ENCODE measurements at regions not wholly inside any gene's neighbourhood (a gene's known extent, or its start where the extent isn't known, plus 50 kb on each side); places are given as distances from the start of the nearest gene placed in this dataset.
A peak's percentile ranks its signal among the peaks of the same experiment; 100 is the strongest.
"Not testable (repeated sequence)": the region's sequence is repeated elsewhere in the genome, so short reads cannot be mapped to it uniquely, and the experiment has no call there.

DNA sequence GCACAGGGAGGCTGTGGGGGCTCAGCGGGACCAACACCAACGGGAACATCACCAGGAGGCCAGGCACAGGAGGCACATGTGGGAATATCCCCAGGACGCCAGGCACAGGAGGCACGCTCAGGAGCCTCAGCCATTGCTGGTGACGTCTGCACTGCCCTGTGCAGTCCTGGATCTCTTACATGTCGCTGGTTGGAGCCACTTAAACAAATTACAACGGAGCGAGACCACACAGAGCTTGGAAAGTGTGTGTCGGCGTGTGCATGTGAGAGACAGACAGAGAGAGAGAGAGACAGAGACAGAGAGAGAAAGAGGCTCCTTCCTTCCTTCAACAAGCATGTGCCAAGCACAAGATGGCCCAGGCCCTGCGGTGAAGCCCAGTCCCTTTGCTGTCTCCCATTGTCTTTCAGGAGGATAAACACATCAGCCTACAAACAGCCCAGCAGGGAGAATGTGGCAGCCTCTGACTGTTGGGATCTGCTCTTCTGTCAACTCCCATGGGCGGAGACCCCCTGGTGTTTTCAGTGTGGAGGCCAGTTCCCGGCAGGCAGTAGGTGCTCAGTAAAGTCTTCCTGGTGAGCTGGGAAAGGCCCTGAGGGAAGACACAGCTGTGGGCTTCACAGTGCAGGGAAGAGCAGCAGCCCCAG lies 112.7 kb upstream of the THBS2 start:
- H3K27ac ChIP-seq, result no peak overlapping the region
- no peak for ATAC-seq
- no peaks in the 10 kb centered on the region for H3K4me1 ChIP-seq
- H3K36me3 ChIP-seq, result no peaks in the 10 kb centered on the region
- 90% methylated on average over 2 to 11 of the region's 13 CpGs for WGBS, 2 donors (ENCODE audit: low coverage in 1 of 2)
- no peaks in the 10 kb centered on the region for H3K27me3 ChIP-seq
- no peak overlapping the region for H3K4me3 ChIP-seq
- TF ChIP-seq POLR2AphosphoS5 (IDR thresholded peaks at IDR 0.05) (no peak), POLR2A (IDR thresholded peaks at IDR 0.05) (no peak), EP300 (IDR thresholded peaks at IDR 0.05) (no peak)
- TF ChIP-seq, protein P1, sequence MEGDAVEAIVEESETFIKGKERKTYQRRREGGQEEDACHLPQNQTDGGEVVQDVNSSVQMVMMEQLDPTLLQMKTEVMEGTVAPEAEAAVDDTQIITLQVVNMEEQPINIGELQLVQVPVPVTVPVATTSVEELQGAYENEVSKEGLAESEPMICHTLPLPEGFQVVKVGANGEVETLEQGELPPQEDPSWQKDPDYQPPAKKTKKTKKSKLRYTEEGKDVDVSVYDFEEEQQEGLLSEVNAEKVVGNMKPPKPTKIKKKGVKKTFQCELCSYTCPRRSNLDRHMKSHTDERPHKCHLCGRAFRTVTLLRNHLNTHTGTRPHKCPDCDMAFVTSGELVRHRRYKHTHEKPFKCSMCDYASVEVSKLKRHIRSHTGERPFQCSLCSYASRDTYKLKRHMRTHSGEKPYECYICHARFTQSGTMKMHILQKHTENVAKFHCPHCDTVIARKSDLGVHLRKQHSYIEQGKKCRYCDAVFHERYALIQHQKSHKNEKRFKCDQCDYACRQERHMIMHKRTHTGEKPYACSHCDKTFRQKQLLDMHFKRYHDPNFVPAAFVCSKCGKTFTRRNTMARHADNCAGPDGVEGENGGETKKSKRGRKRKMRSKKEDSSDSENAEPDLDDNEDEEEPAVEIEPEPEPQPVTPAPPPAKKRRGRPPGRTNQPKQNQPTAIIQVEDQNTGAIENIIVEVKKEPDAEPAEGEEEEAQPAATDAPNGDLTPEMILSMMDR (IDR thresholded peaks at IDR 0.05), result no peak
- H3K9me3 ChIP-seq, result no peaks in the 10 kb centered on the region

DNA sequence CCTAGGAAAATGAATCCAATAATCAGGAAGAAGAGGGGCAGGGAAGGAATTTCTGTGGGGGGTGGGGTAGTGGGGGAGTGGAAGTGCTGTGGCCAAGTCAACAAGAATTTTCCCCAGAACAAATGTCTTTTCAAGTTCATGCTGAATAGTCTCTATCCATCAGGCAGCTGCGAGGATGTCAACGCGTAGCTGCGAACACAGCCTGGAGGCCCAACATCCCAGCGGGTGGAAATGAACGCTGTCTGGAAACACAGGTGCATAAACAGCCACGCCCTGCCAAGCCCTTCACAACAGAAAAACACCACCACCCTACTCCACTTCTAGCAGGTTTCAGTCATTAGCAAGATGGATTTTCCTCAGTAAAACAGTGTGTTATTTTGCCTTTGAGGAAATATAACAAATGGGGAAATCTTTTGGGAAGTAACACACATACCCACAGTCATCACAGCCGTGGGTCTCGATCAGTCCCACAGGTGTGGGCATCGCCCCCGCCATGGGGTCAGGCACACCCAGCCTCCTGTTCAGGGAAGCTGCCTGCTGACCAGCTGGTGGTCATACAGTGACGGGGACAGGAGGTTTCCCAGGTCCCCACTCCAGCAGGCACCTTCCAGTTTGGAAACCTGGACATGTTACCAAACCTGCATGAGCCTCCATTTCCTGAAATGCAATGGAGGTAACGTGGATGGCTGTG lies 112.1 kb upstream of the THBS2 start:
- H3K27ac ChIP-seq, result no peak overlapping the region
- no peak overlapping the region for H3K4me3 ChIP-seq
- TF ChIP-seq POLR2A (IDR thresholded peaks at IDR 0.05), result no peak
- TF ChIP-seq POLR2AphosphoS5 (IDR thresholded peaks at IDR 0.05), result no peak
- TF ChIP-seq, protein P1 (IDR thresholded peaks at IDR 0.05), result no peak
- TF ChIP-seq EP300 (IDR thresholded peaks at IDR 0.05), result no peak
- ATAC-seq, result no peak
- WGBS, 2 donors (ENCODE audit: low coverage in 1 of 2), result 84 to 89% methylated on average over 5 to 8 of the region's 13 CpGs
- H3K4me1 ChIP-seq, result no peaks in the 10 kb centered on the region
- H3K36me3 ChIP-seq, result no peaks in the 10 kb centered on the region
- H3K9me3 ChIP-seq, result no peaks in the 10 kb centered on the region
- H3K27me3 ChIP-seq, result no peaks in the 10 kb centered on the region

DNA sequence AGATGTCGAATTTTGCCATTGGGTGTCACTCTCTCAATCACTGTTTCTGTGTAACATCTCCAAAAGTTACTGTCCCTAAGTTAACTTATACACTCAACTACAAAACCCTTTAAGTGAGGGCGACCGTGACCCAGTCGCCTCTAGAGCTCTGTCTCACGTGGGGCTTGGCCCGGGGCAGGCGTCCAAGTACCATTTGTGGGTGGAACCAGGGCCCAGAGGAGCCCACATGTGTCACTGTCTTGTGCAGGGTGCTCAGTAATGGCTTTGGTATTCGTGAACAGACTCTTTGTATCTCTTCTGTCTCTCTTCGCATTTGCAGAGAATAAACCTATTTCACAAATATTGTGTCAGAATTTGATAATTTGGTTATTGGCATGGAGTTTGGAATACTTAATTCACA lies 109.9 kb upstream of the THBS2 start:
- Histone ChIP-seq H3K27ac (no peak overlapping the region), H3K36me3 (no peaks in the 10 kb centered on the region), H3K9me3 (no peaks in the 10 kb centered on the region), H3K27me3 (no peaks in the 10 kb centered on the region), H3K4me1 (no peaks in the 10 kb centered on the region), H3K4me3 (no peak overlapping the region)
- ATAC-seq, result no peak
- WGBS, 2 donors (ENCODE audit: low coverage in 1 of 2), result 55 to 78% methylated on average over 8 to 9 of the region's 9 CpGs
- no peak for TF ChIP-seq POLR2A (IDR thresholded peaks at IDR 0.05)

DNA sequence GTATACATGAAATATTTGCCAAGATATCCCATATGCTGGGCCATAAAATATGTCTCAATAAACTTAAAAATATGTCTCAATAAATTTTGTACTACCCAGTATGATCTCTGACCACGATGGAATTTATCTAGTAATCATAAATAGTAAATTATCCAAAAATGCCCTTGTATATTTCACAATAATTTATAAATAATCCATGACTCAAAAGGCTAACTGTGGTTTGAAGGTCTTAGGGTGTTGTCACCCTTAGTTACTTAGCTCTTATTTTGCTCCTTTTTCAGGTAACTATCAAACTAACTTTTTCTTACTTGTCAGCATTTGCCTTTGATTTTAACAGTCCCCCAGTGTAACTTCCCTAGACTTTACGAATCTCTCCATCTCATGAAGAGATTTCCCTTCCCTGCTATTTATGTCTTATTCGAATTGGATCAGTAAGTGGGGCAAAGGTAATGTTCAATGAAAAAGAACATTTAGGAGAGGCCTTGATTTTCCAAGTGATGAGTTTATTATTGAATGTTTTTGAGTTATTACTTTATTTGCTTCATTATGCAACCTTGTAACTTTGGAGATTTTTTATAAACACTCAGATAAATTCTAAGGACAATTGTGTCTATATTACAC lies 109.0 kb upstream of the THBS2 start:
- TF ChIP-seq, protein P1 (IDR thresholded peaks at IDR 0.05), result no peak
- TF ChIP-seq POLR2A (IDR thresholded peaks at IDR 0.05) (no peak), POLR2AphosphoS5 (IDR thresholded peaks at IDR 0.05) (no peak)
- Histone ChIP-seq H3K4me1 (no peaks in the 10 kb centered on the region), H3K27me3 (no peaks in the 10 kb centered on the region), H3K4me3 (no peak overlapping the region), H3K27ac (no peak overlapping the region), H3K36me3 (no peaks in the 10 kb centered on the region), H3K9me3 (no peaks in the 10 kb centered on the region)
- ATAC-seq, result peak; percentile 36
- 77 to 85% methylated on average over 1 to 3 of the region's 3 CpGs for WGBS, 2 donors (ENCODE audit: low coverage in 1 of 2)

DNA sequence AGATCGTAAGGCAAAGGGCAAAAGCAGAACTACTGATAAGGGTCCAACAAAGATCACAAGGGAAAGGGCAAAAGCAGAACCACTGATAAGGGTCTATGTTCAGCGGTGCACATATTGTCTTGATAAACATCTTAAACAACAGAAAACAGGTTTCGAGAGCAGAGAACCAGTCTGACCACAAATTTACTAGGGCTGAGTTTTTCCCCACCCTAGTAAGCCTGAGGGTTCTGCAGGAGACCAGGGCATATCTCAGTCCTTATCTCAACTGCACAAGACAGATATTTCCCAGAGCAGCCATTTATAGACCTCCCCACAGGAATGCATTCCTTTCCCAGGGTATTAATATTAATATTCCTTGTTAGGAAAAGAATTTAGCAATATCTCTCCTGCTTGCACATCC lies 101.4 kb upstream of the THBS2 start:
- not testable (repeated sequence) for H3K9me3 ChIP-seq, H3K4me1 ChIP-seq, ATAC-seq, H3K27me3 ChIP-seq, H3K4me3 ChIP-seq, H3K36me3 ChIP-seq, H3K27ac ChIP-seq
- 100% methylated on average over 2 of the region's 3 CpGs for WGBS, 2 donors (ENCODE audit: low coverage in 1 of 2)

DNA sequence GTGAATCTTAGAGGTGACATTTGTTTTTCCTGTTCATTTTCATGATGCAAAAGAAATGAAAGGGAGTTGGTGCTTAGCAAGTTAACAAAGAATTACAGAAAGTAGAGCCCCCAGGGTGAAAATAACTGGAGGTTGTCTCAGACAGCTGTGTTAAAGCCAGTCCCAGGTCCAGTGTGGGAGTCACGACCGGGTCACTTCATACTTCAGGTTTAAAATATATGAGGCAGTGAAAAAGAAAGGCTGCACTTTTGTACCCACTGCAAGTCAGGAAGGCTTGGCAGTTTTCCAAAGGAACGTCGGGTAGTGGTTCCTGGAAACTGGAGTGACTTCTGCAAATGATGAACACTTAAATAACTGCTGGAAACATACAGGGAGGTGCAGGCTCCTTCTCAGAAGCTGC lies 91.5 kb upstream of the THBS2 start:
- H3K4me1 ChIP-seq, result no peaks in the 10 kb centered on the region
- TF ChIP-seq, protein P1 (IDR thresholded peaks at IDR 0.05), result no peak
- no peak for TF ChIP-seq POLR2AphosphoS5 (IDR thresholded peaks at IDR 0.05)
- no peak for TF ChIP-seq EP300 (IDR thresholded peaks at IDR 0.05)
- TF ChIP-seq POLR2A (IDR thresholded peaks at IDR 0.05), result no peak
- WGBS, 2 donors (ENCODE audit: low coverage in 1 of 2), result 41 to 50% methylated on average over 4 of the region's 4 CpGs
- no peak overlapping the region for H3K27ac ChIP-seq
- peaks cover 0 to 19% (median 0%) of the 10 kb centered on the region in 3 donors for H3K9me3 ChIP-seq
- H3K27me3 ChIP-seq, result no peaks in the 10 kb centered on the region
- no peak overlapping the region for H3K4me3 ChIP-seq
- ATAC-seq, result no peak
- H3K36me3 ChIP-seq, result no peaks in the 10 kb centered on the region
